ENCODE measurements at regions not wholly inside any gene's neighbourhood (a gene's known extent, or its start where the extent isn't known, plus 50 kb on each side); places are given as distances from the start of the nearest gene placed in this dataset.

- no peak overlapping the region for H3K9ac ChIP-seq (ENCODE audit: low read depth, low read length, poor library complexity)
- no peak overlapping the region for H3K4me2 ChIP-seq (ENCODE audit: insufficient read depth, low read length, poor library complexity, severe bottlenecking)
- no peak overlapping the region for H2BK12ac ChIP-seq (ENCODE audit: low read length)
- H4K91ac ChIP-seq (ENCODE audit: low read depth, low read length, poor library complexity): no peak overlapping the region
- peaks cover 0 to 1% of the 10 kb centered on the region in 2 donors for H3K4me1 ChIP-seq (ENCODE audit: control insufficient read depth in 2 of 2, insufficient read depth in 1 of 2, low read depth in 1 of 2, low read length in 2 of 2)
- no peak overlapping the region for H2AK5ac ChIP-seq (ENCODE audit: low read depth, low read length)
- H3K27me3 ChIP-seq (ENCODE audit: control insufficient read depth in 3 of 3, insufficient read depth in 3 of 3, low read depth in 1 of 3, low read length in 3 of 3): no peaks in the 10 kb centered on the region
- H3K9me3 ChIP-seq (replicated peaks in 1 of 2; ENCODE audit: control insufficient read depth in 2 of 2, insufficient read depth in 1 of 2, low read depth in 1 of 2, low read length in 2 of 2): no peaks in the 10 kb centered on the region
- H2BK15ac ChIP-seq (ENCODE audit: low read length): no peak overlapping the region
- no peak overlapping the region for H3K18ac ChIP-seq (ENCODE audit: low read length)
- H2AFZ ChIP-seq (ENCODE audit: low read length): no peak overlapping the region
- H3K23ac ChIP-seq (ENCODE audit: low read depth, low read length, poor library complexity): no peak overlapping the region
- no peak overlapping the region for H2BK5ac ChIP-seq (ENCODE audit: low read length)
- no peak overlapping the region for H3K14ac ChIP-seq (ENCODE audit: low read length)
- no peaks in the 10 kb centered on the region for H3K79me1 ChIP-seq (ENCODE audit: low read depth, low read length)
- H4K8ac ChIP-seq (ENCODE audit: low read depth, low read length): no peak overlapping the region
- H2BK120ac ChIP-seq (ENCODE audit: low read depth, low read length): no peak overlapping the region
- H3K36me3 ChIP-seq (replicated peaks in 1 of 2; ENCODE audit: control insufficient read depth in 2 of 2, insufficient read depth in 2 of 2, low read length in 2 of 2): no peaks in the 10 kb centered on the region
- H3K4ac ChIP-seq (ENCODE audit: low read length): no peak overlapping the region
- DNase-seq (ENCODE audit: low spot score): no peak
- no peak overlapping the region for H3K4me3 ChIP-seq (ENCODE audit: low read length in 2 of 2)
- no peak overlapping the region for H3K27ac ChIP-seq (replicated peaks; ENCODE audit: low read length)
- WGBS, 2 donors (ENCODE audit: extremely low coverage in 2 of 2, insufficient read length in 2 of 2, insufficient replicate concordance in 1 of 2): no CpG with 5 or more reads among the region's 3 CpGs
These were observed 229.8 kb upstream of the CEP162 start for GRCh38 chr6:84457276-84457675.

- H3K27me3 ChIP-seq (ENCODE audit: control insufficient read depth in 3 of 3, insufficient read depth in 3 of 3, low read depth in 1 of 3, low read length in 3 of 3): no peaks in the 10 kb centered on the region
These were observed 229.4 kb upstream of the CEP162 start for GRCh38 chr6:84456803-84457202.

GRCh38 chr6:84455511-84456029 lies 228.1 kb upstream of the CEP162 start:
- Histone ChIP-seq H3K9ac (ENCODE audit: low read depth, low read length, poor library complexity) (no peak overlapping the region), H3K14ac (ENCODE audit: low read length) (no peak overlapping the region), H3K4me2 (ENCODE audit: insufficient read depth, low read length, poor library complexity, severe bottlenecking) (no peak overlapping the region), H3K9me3 (replicated peaks in 1 of 2; ENCODE audit: control insufficient read depth in 2 of 2, insufficient read depth in 1 of 2, low read depth in 1 of 2, low read length in 2 of 2) (no peaks in the 10 kb centered on the region), H3K4me1 (ENCODE audit: control insufficient read depth in 2 of 2, insufficient read depth in 1 of 2, low read depth in 1 of 2, low read length in 2 of 2) (peaks cover 0 to 1% of the 10 kb centered on the region in 2 donors), H3K4me3 (ENCODE audit: low read length in 2 of 2) (no peak overlapping the region), H2BK5ac (ENCODE audit: low read length) (no peak overlapping the region), H3K27ac (replicated peaks; ENCODE audit: low read length) (no peak overlapping the region), H3K27me3 (ENCODE audit: control insufficient read depth in 3 of 3, insufficient read depth in 3 of 3, low read depth in 1 of 3, low read length in 3 of 3) (no peaks in the 10 kb centered on the region), H3K18ac (ENCODE audit: low read length) (no peak overlapping the region), H3K4ac (ENCODE audit: low read length) (no peak overlapping the region), H3K23ac (ENCODE audit: low read depth, low read length, poor library complexity) (no peak overlapping the region), H2BK12ac (ENCODE audit: low read length) (no peak overlapping the region), H2AK5ac (ENCODE audit: low read depth, low read length) (no peak overlapping the region), H4K8ac (ENCODE audit: low read depth, low read length) (no peak overlapping the region), H3K79me1 (ENCODE audit: low read depth, low read length) (no peaks in the 10 kb centered on the region), H3K36me3 (replicated peaks in 1 of 2; ENCODE audit: control insufficient read depth in 2 of 2, insufficient read depth in 2 of 2, low read length in 2 of 2) (no peaks in the 10 kb centered on the region), H2BK120ac (ENCODE audit: low read depth, low read length) (no peak overlapping the region), H2BK15ac (ENCODE audit: low read length) (no peak overlapping the region), H4K91ac (ENCODE audit: low read depth, low read length, poor library complexity) (no peak overlapping the region), H2AFZ (ENCODE audit: low read length) (peak overlapping the region; percentile 49)
- no CpG with 5 or more reads among the region's 3 CpGs for WGBS, 2 donors (ENCODE audit: extremely low coverage in 2 of 2, insufficient read length in 2 of 2, insufficient replicate concordance in 1 of 2)
- no peak for DNase-seq (ENCODE audit: low spot score)

More at GRCh38 chr6:84456803-84457202, 229.4 kb upstream of the CEP162 start:
- no peak overlapping the region for H4K91ac ChIP-seq (ENCODE audit: low read depth, low read length, poor library complexity)
- no peak overlapping the region for H3K23ac ChIP-seq (ENCODE audit: low read depth, low read length, poor library complexity)
- no peak overlapping the region for H3K4ac ChIP-seq (ENCODE audit: low read length)
- H3K79me1 ChIP-seq (ENCODE audit: low read depth, low read length): no peaks in the 10 kb centered on the region
- no peak overlapping the region for H2BK15ac ChIP-seq (ENCODE audit: low read length)
- no peak overlapping the region for H3K4me3 ChIP-seq (ENCODE audit: low read length in 2 of 2)
- H3K18ac ChIP-seq (ENCODE audit: low read length): no peak overlapping the region
- H2BK12ac ChIP-seq (ENCODE audit: low read length): no peak overlapping the region
- peaks cover 0 to 1% of the 10 kb centered on the region in 2 donors for H3K4me1 ChIP-seq (ENCODE audit: control insufficient read depth in 2 of 2, insufficient read depth in 1 of 2, low read depth in 1 of 2, low read length in 2 of 2)
- no peak overlapping the region for H3K4me2 ChIP-seq (ENCODE audit: insufficient read depth, low read length, poor library complexity, severe bottlenecking)
- H3K36me3 ChIP-seq (replicated peaks in 1 of 2; ENCODE audit: control insufficient read depth in 2 of 2, insufficient read depth in 2 of 2, low read length in 2 of 2): no peaks in the 10 kb centered on the region
- H3K14ac ChIP-seq (ENCODE audit: low read length): no peak overlapping the region
- H3K9ac ChIP-seq (ENCODE audit: low read depth, low read length, poor library complexity): no peak overlapping the region
- no peaks in the 10 kb centered on the region for H3K9me3 ChIP-seq (replicated peaks in 1 of 2; ENCODE audit: control insufficient read depth in 2 of 2, insufficient read depth in 1 of 2, low read depth in 1 of 2, low read length in 2 of 2)
- H4K8ac ChIP-seq (ENCODE audit: low read depth, low read length): no peak overlapping the region
- no peak overlapping the region for H2BK5ac ChIP-seq (ENCODE audit: low read length)
- DNase-seq (ENCODE audit: low spot score): no peak
- WGBS, 2 donors (ENCODE audit: extremely low coverage in 2 of 2, insufficient read length in 2 of 2, insufficient replicate concordance in 1 of 2): no CpG with 5 or more reads among the region's 4 CpGs
- H2AK5ac ChIP-seq (ENCODE audit: low read depth, low read length): no peak overlapping the region
- H2BK120ac ChIP-seq (ENCODE audit: low read depth, low read length): no peak overlapping the region
- H3K27ac ChIP-seq (replicated peaks; ENCODE audit: low read length): no peak overlapping the region
- H2AFZ ChIP-seq (ENCODE audit: low read length): no peak overlapping the region

DNA sequence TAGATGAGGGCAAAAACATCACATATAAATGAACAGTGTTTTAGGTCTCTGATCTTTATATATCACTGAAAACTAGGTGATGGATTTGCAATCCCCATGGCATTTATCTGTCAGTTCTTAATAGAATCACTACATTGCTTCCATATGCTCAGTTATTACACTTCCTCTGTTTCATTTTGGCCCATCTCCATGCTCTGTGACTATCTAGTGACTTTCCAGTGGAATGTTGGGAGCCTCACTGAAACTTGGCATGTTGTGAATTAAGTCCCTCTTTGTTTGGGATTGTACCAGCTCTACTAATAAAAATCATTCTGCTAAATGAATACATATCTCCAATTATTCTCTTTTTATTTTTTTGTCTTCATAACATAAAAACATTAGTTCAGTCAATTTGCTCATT lies 226.1 kb upstream of the CEP162 start:
- no peak overlapping the region for H3K9ac ChIP-seq (ENCODE audit: low read depth, low read length, poor library complexity)
- H3K4me1 ChIP-seq (ENCODE audit: control insufficient read depth in 2 of 2, insufficient read depth in 1 of 2, low read depth in 1 of 2, low read length in 2 of 2): peaks cover 0 to 1% of the 10 kb centered on the region in 2 donors
- H3K4me2 ChIP-seq (ENCODE audit: insufficient read depth, low read length, poor library complexity, severe bottlenecking): no peak overlapping the region
- no peak overlapping the region for H4K91ac ChIP-seq (ENCODE audit: low read depth, low read length, poor library complexity)
- H2BK12ac ChIP-seq (ENCODE audit: low read length): no peak overlapping the region
- H3K27ac ChIP-seq (replicated peaks; ENCODE audit: low read length): no peak overlapping the region
- H3K18ac ChIP-seq (ENCODE audit: low read length): no peak overlapping the region
- H3K79me1 ChIP-seq (ENCODE audit: low read depth, low read length): no peaks in the 10 kb centered on the region
- no peak overlapping the region for H2AK5ac ChIP-seq (ENCODE audit: low read depth, low read length)
- no peak overlapping the region for H4K8ac ChIP-seq (ENCODE audit: low read depth, low read length)
- no peaks in the 10 kb centered on the region for H3K36me3 ChIP-seq (replicated peaks in 1 of 2; ENCODE audit: control insufficient read depth in 2 of 2, insufficient read depth in 2 of 2, low read length in 2 of 2)
- H3K27me3 ChIP-seq (ENCODE audit: control insufficient read depth in 3 of 3, insufficient read depth in 3 of 3, low read depth in 1 of 3, low read length in 3 of 3): no peaks in the 10 kb centered on the region
- no peak overlapping the region for H2BK15ac ChIP-seq (ENCODE audit: low read length)
- H3K23ac ChIP-seq (ENCODE audit: low read depth, low read length, poor library complexity): no peak overlapping the region
- H2AFZ ChIP-seq (ENCODE audit: low read length): no peak overlapping the region
- no peak overlapping the region for H2BK5ac ChIP-seq (ENCODE audit: low read length)
- H2BK120ac ChIP-seq (ENCODE audit: low read depth, low read length): no peak overlapping the region
- no peaks in the 10 kb centered on the region for H3K9me3 ChIP-seq (replicated peaks in 1 of 2; ENCODE audit: control insufficient read depth in 2 of 2, insufficient read depth in 1 of 2, low read depth in 1 of 2, low read length in 2 of 2)
- no peak for DNase-seq (ENCODE audit: low spot score)
- H3K4me3 ChIP-seq (ENCODE audit: low read length in 2 of 2): no peak overlapping the region
- no peak overlapping the region for H3K4ac ChIP-seq (ENCODE audit: low read length)
- no peak overlapping the region for H3K14ac ChIP-seq (ENCODE audit: low read length)

All from neuronal stem cell (in vitro differentiated cells).